ENCODE measurements at regions not wholly inside any gene's neighbourhood (a gene's known extent, or its start where the extent isn't known, plus 50 kb on each side); places are given as distances from the start of the nearest gene placed in this dataset.

GRCh38 chr5:12716664-12717063 is 812.4 kb upstream of the CTNND2 start:
- H3K27me3 ChIP-seq (ENCODE audit: insufficient read depth, low read length): no peaks in the 10 kb centered on the region
- no peak overlapping the region for H3K4ac ChIP-seq (ENCODE audit: low read depth, low read length)
- WGBS (ENCODE audit: extremely low coverage, insufficient read length, low lambda C conversion rate): no CpG with 5 or more reads among the region's 5 CpGs

More at GRCh38 chr5:12716664-12717063, 812.4 kb upstream of the CTNND2 start:
- no peak overlapping the region for H3K27ac Mint-ChIP-seq
- Histone ChIP-seq H2AK5ac (ENCODE audit: insufficient read length, low read length) (no peak overlapping the region), H3K79me1 (ENCODE audit: insufficient read depth, low read depth, low read length, poor library complexity, severe bottlenecking) (no peaks in the 10 kb centered on the region), H3K23me2 (ENCODE audit: insufficient read length, low read depth, low read length, poor library complexity, severe bottlenecking) (no peaks in the 10 kb centered on the region), H3K27ac (ENCODE audit: insufficient read length, low read depth, low read length) (no peak overlapping the region), H2BK12ac (ENCODE audit: insufficient read length, low read depth, low read length) (no peak overlapping the region), H3K4me2 (ENCODE audit: insufficient read depth, insufficient read length, low read length) (no peak overlapping the region), H2BK20ac (ENCODE audit: low read depth, low read length, poor library complexity, severe bottlenecking) (no peak overlapping the region), H2BK120ac (ENCODE audit: low read depth, low read length, poor library complexity, severe bottlenecking) (no peak overlapping the region), H3K56ac (ENCODE audit: insufficient read length, low read depth, low read length) (no peak overlapping the region), H2BK15ac (ENCODE audit: low read depth, low read length) (no peak overlapping the region), H4K20me1 (ENCODE audit: control insufficient read depth, insufficient read depth, insufficient read length) (no peaks in the 10 kb centered on the region), H3K4me1 (ENCODE audit: insufficient read depth, low read length) (no peaks in the 10 kb centered on the region), H3K9ac (ENCODE audit: extremely low read depth, insufficient read length, low read length) (no peak overlapping the region), H3K18ac (ENCODE audit: insufficient read length, low read depth, low read length) (no peak overlapping the region), H4K8ac (replicated peaks; ENCODE audit: insufficient read length, low read depth, low read length) (no peak overlapping the region), H4K91ac (ENCODE audit: insufficient read length, low read depth, low read length) (no peak overlapping the region), H2BK5ac (ENCODE audit: insufficient read length, low read length) (no peak overlapping the region), H3K9me3 (ENCODE audit: control insufficient read depth, low read depth, low read length) (no peaks in the 10 kb centered on the region), H3K79me2 (ENCODE audit: insufficient read depth, low read length) (no peaks in the 10 kb centered on the region), H2AFZ (ENCODE audit: low read length) (no peak overlapping the region), H3T11ph (ENCODE audit: low read length) (no peak overlapping the region), H4K5ac (ENCODE audit: insufficient read length, low read depth, low read length) (no peak overlapping the region), H3K14ac (ENCODE audit: insufficient read depth, low read length) (no peak overlapping the region), H3K23ac (ENCODE audit: insufficient read length, low read depth, low read length) (no peak overlapping the region)
- no peak overlapping the region for H3K4me3 Mint-ChIP-seq
- 0 out of 5 replicates have a peak, but pooled peaks cover 0 to 2% of the 10 kb centered on the region in 2 experiments for H3K9me3 Mint-ChIP-seq
- no peaks in the 10 kb centered on the region for H3K4me1 Mint-ChIP-seq
- no peak for DNase-seq
- H3K36me3 Mint-ChIP-seq (ENCODE audit: insufficient read depth in 1 of 3, low read depth in 3 of 3): peaks cover 0 to 3% (median 0%) of the 10 kb centered on the region in 3 experiments; a peak in 2 of 7 replicates
- no peak for TF ChIP-seq CTCF (conservative IDR thresholded peaks at IDR 0.05)
- H3K27me3 Mint-ChIP-seq (ENCODE audit: low read depth): no peaks in the 10 kb centered on the region
